SK-N-SH (cell line): ENCODE measurements at regions not wholly inside any gene's neighbourhood (a gene's known extent, or its start where the extent isn't known, plus 50 kb on each side); places are given as distances from the start of the nearest gene placed in this dataset.

Source experiments
- CTCF ChIA-PET: fragments of 300-600, 350-600 bp; formaldehyde crosslinking; extraction: SDS; loops from one replicate; lab custom pipeline; 2021; lab: Yijun Ruan, JAX
- POLR2A ChIA-PET: fragments of 350-600 bp; sonication (Branson Sonifier 250); formaldehyde crosslinking; extraction: SDS; loops from one replicate; lab custom pipeline; 2020; ENCODE audit warnings: antibody characterized with exemption, inconsistent platforms; lab: Yijun Ruan, JAX
- DNase-seq: peaks from one replicate; pipeline ENCODE4 v3.0.0; 2012
- H2AFZ ChIP-seq: fragments of 200-600 bp; sonication (generic); 2 replicates; pipeline ENCODE4 v1.8.1; 2016; ENCODE audit warnings: antibody characterized with exemption, mild to moderate bottlenecking, low read depth
- H3F3A ChIP-seq: fragments of 200-600 bp; sonication (generic); replicated peaks from 2 replicates; pipeline ENCODE3; 2016; ENCODE audit warnings: antibody characterized with exemption, mild to moderate bottlenecking; ENCODE audit not compliant: insufficient read depth
- H3K27ac ChIP-seq, 2 experiments: fragments of 200-500 bp in 1 of 2; fragments of 200-600 bp in 1 of 2; sonication (Bioruptor generic) in 1 of 2; sonication (generic), shearing (Covaris generic) in 1 of 2; 2 replicates each; pipeline versions ENCODE4 v1.5.1 to v1.6.1; 2014 to 2016; ENCODE audit warnings: low read depth in 2 of 2, inconsistent platforms in 1 of 2, low read length in 1 of 2, mild to moderate bottlenecking in 1 of 2, mixed read lengths in 1 of 2
- H3K27me3 ChIP-seq: fragments of 200-600 bp; sonication (generic), shearing (Covaris generic); 2 replicates; pipeline ENCODE4 v1.6.1; 2016; ENCODE audit warnings: mixed run types; ENCODE audit not compliant: insufficient read depth
- H3K36me3 ChIP-seq, 2 experiments: fragments of 200-500 bp in 1 of 2; fragments of 200-600 bp in 1 of 2; sonication (Bioruptor generic) in 1 of 2; sonication (generic) in 1 of 2; replicated peaks in 1 of 2; 2 replicates each; pipeline versions ENCODE3 to v1.5.1; 2014 to 2016; ENCODE audit warnings: low read length in 1 of 2, mild to moderate bottlenecking in 1 of 2; ENCODE audit not compliant: insufficient read depth in 2 of 2, control insufficient read depth in 1 of 2
- H3K4me1 ChIP-seq, 2 experiments: fragments of 200-500 bp in 1 of 2; fragments of 200-600 bp in 1 of 2; sonication (Bioruptor generic) in 1 of 2; sonication (generic), shearing (Covaris generic) in 1 of 2; 2 replicates each; pipeline versions ENCODE4 v1.5.1 to v1.6.1; 2014 to 2016; ENCODE audit warnings: low read depth in 1 of 2, low read length in 1 of 2, mixed run types in 1 of 2; ENCODE audit not compliant: insufficient read depth in 2 of 2, control insufficient read depth in 1 of 2
- H3K4me2 ChIP-seq: fragments of 200-600 bp; sonication (generic), shearing (Covaris generic); 2 replicates; pipeline ENCODE4 v1.6.1; 2017; ENCODE audit warnings: mixed run types
- H3K4me3 ChIP-seq, 2 experiments: fragments of 200-500 bp in 1 of 2; fragments of 200-600 bp in 1 of 2; sonication (Bioruptor generic) in 1 of 2; sonication (generic), shearing (Covaris generic) in 1 of 2; 2 replicates each; pipeline versions ENCODE4 v1.5.1 to v1.8.1; 2014 to 2016; ENCODE audit warnings: low read depth in 2 of 2, inconsistent platforms in 1 of 2, low read length in 1 of 2, mild to moderate bottlenecking in 1 of 2, mixed read lengths in 1 of 2, moderate library complexity in 1 of 2
- H3K79me2 ChIP-seq: fragments of 200-600 bp; sonication (generic); 2 replicates; pipeline ENCODE4 v1.8.1; 2017; ENCODE audit warnings: mild to moderate bottlenecking; ENCODE audit not compliant: insufficient read depth
- H3K9ac ChIP-seq: fragments of 200-600 bp; sonication (generic); 2 replicates; pipeline ENCODE4 v1.6.1; 2017; ENCODE audit warnings: mixed run types
- H3K9me2 ChIP-seq: fragments of 200-600 bp; sonication (generic); 2 replicates; pipeline ENCODE4 v1.6.1; 2017; ENCODE audit warnings: mixed run types
- H3K9me3 ChIP-seq: fragments of 200-600 bp; sonication (generic); 2 replicates; pipeline ENCODE4 v1.6.1; 2017; ENCODE audit warnings: mixed run types, mild to moderate bottlenecking, moderate library complexity
- H4K20me1 ChIP-seq: fragments of 200-600 bp; sonication (generic); 2 replicates; pipeline ENCODE4 v1.6.1; 2017; ENCODE audit warnings: mild to moderate bottlenecking, mixed run types; ENCODE audit not compliant: insufficient read depth
- ELF1 ChIP-seq: IDR thresholded peaks from 2 replicates; pipeline ENCODE4 v1.4.0; 2012
- EP300 ChIP-seq, 2 experiments: IDR thresholded peaks; 2 replicates each; pipeline versions ENCODE4 v1.4.0 to v1.6.1; 2012; ENCODE audit warnings: borderline replicate concordance in 1 of 2, low read depth in 1 of 2, low read length in 1 of 2
- EZH2phosphoT487 ChIP-seq: fragments of 200-600 bp; sonication (generic); IDR thresholded peaks from 2 replicates; pipeline ENCODE4 v1.6.1; 2017; ENCODE audit warnings: low read depth, mixed run types, mild to moderate bottlenecking, antibody characterized with exemption, moderate library complexity, borderline replicate concordance
- FOXM1 ChIP-seq: IDR thresholded peaks from 2 replicates; pipeline ENCODE4 v1.4.0; 2012; ENCODE audit warnings: low read depth, mild to moderate bottlenecking
- GABPA ChIP-seq: IDR thresholded peaks from 2 replicates; pipeline ENCODE4 v1.4.0; 2012; ENCODE audit warnings: low read depth, mild to moderate bottlenecking
- MAX ChIP-seq: IDR thresholded peaks from 2 replicates; pipeline ENCODE4 v1.4.0; 2012; ENCODE audit warnings: low read depth
- MEF2A ChIP-seq: IDR thresholded peaks from 2 replicates; pipeline ENCODE4 v1.4.0; 2012; ENCODE audit warnings: low read depth, borderline replicate concordance
- MXI1 ChIP-seq: IDR thresholded peaks from 2 replicates; pipeline ENCODE4 v1.6.1; 2012; ENCODE audit warnings: mild to moderate bottlenecking, low read depth, low read length, improper control_type of control experiment
- NFIC ChIP-seq: IDR thresholded peaks from 2 replicates; pipeline ENCODE4 v1.4.0; 2012; ENCODE audit warnings: borderline replicate concordance
- NRF1 ChIP-seq: IDR thresholded peaks from 2 replicates; pipeline ENCODE4 v1.6.1; 2012; ENCODE audit warnings: low read depth, mild to moderate bottlenecking, low read length
- PBX3 ChIP-seq: IDR thresholded peaks from 2 replicates; pipeline ENCODE4; 2012
- RAD21 ChIP-seq: IDR thresholded peaks from 2 replicates; pipeline ENCODE4 v1.6.1; 2012; ENCODE audit warnings: mild to moderate bottlenecking, low read length
- SIN3A ChIP-seq: IDR thresholded peaks from 2 replicates; pipeline ENCODE4 v1.6.1; 2012; ENCODE audit warnings: low read depth, mild to moderate bottlenecking, low read length, moderate library complexity, borderline replicate concordance
- TCF12 ChIP-seq: IDR thresholded peaks from 2 replicates; pipeline ENCODE4 v1.4.0; 2012
- TEAD4 ChIP-seq: IDR thresholded peaks from 2 replicates; pipeline ENCODE4 v1.4.0; 2012; ENCODE audit warnings: mild to moderate bottlenecking, borderline replicate concordance; ENCODE audit not compliant: insufficient read depth
- ZBTB33 ChIP-seq: IDR thresholded peaks from 2 replicates; pipeline ENCODE4 v1.4.0; 2012; ENCODE audit warnings: low read depth, borderline replicate concordance
- WGBS: methylation state at CpG from one replicate; pipeline ENCODE4 v1.1.6; 2017; ENCODE audit warnings: low lambda C conversion rate; 5-methylcytosine and 5-hydroxymethylcytosine counted together
- TF ChIP-seq, protein P1 (sequence below): IDR thresholded peaks from 2 replicates; pipeline ENCODE4 v1.4.0; 2012; ENCODE audit warnings: low read depth, borderline replicate concordance
- TF ChIP-seq, protein P2 (sequence below): fragments of 150-350 bp; IDR thresholded peaks from 2 replicates; pipeline ENCODE4 v1.6.1; 2017; ENCODE audit warnings: antibody characterized with exemption, low read length, low read depth, borderline replicate concordance
- TF ChIP-seq, protein P3 (sequence below): fragments of 200-600 bp; sonication (generic); IDR thresholded peaks from 2 replicates; pipeline ENCODE4 v1.6.1; 2017; ENCODE audit warnings: antibody characterized with exemption, mild to moderate bottlenecking, moderate library complexity

GRCh38 chr6:156416391-156416790 lies 360.8 kb upstream of the ARID1B start:
- Histone ChIP-seq H4K20me1 (no peaks in the 10 kb centered on the region), H3K27me3 (no peaks in the 10 kb centered on the region), H2AFZ (no peak overlapping the region), H3K27ac (no peak overlapping the region), H3K79me2 (no peaks in the 10 kb centered on the region), H3K9me3 (no peaks in the 10 kb centered on the region), H3K4me3 (no peak overlapping the region), H3F3A (no peaks in the 10 kb centered on the region), H3K4me2 (no peak overlapping the region), H3K9me2 (no peaks in the 10 kb centered on the region), H3K4me1 (no peaks in the 10 kb centered on the region)
- ChIA-PET CTCF (interaction anchor here (1.4 kb wide), 1 partner anchor 29 kb away, joined by 3 read pairs; no protein-coding TSS in a partner anchor), POLR2A (no interaction called here)
- DNase-seq = no peak
- no peak for TF ChIP-seq ELF1
- TF ChIP-seq EZH2phosphoT487 = no peak
- TF ChIP-seq, protein P1, sequence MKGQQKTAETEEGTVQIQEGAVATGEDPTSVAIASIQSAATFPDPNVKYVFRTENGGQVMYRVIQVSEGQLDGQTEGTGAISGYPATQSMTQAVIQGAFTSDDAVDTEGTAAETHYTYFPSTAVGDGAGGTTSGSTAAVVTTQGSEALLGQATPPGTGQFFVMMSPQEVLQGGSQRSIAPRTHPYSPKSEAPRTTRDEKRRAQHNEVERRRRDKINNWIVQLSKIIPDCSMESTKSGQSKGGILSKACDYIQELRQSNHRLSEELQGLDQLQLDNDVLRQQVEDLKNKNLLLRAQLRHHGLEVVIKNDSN = no peak
- TF ChIP-seq PBX3 = no peak
- TF ChIP-seq MEF2A = no peak
- TF ChIP-seq NFIC = no peak
- TF ChIP-seq NRF1 = no peak
- TF ChIP-seq, protein P2, sequence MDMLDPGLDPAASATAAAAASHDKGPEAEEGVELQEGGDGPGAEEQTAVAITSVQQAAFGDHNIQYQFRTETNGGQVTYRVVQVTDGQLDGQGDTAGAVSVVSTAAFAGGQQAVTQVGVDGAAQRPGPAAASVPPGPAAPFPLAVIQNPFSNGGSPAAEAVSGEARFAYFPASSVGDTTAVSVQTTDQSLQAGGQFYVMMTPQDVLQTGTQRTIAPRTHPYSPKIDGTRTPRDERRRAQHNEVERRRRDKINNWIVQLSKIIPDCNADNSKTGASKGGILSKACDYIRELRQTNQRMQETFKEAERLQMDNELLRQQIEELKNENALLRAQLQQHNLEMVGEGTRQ = no peak
- TF ChIP-seq TCF12 = no peak
- TF ChIP-seq, protein P3, sequence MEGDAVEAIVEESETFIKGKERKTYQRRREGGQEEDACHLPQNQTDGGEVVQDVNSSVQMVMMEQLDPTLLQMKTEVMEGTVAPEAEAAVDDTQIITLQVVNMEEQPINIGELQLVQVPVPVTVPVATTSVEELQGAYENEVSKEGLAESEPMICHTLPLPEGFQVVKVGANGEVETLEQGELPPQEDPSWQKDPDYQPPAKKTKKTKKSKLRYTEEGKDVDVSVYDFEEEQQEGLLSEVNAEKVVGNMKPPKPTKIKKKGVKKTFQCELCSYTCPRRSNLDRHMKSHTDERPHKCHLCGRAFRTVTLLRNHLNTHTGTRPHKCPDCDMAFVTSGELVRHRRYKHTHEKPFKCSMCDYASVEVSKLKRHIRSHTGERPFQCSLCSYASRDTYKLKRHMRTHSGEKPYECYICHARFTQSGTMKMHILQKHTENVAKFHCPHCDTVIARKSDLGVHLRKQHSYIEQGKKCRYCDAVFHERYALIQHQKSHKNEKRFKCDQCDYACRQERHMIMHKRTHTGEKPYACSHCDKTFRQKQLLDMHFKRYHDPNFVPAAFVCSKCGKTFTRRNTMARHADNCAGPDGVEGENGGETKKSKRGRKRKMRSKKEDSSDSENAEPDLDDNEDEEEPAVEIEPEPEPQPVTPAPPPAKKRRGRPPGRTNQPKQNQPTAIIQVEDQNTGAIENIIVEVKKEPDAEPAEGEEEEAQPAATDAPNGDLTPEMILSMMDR = no peak
- TF ChIP-seq EP300 (IDR thresholded peaks at IDR 0.05; ENCODE audit: borderline replicate concordance in 1 of 2, low read depth in 1 of 2, low read length in 1 of 2) = no peak
- TF ChIP-seq MXI1 = no peak
- no peak for TF ChIP-seq FOXM1
- no peak for TF ChIP-seq ZBTB33
- TF ChIP-seq SIN3A = no peak
- no peak for TF ChIP-seq RAD21
- no peak for TF ChIP-seq GABPA
- no peak for TF ChIP-seq MAX
- TF ChIP-seq TEAD4 = no peak
- TF ChIP-seq, all 33 proteins: peak for 0
- no peak overlapping the region for H3K9ac ChIP-seq
- WGBS = 67% methylated on average over 1 of the region's 1 CpG
- no peaks in the 10 kb centered on the region for H3K36me3 ChIP-seq
